HEK293T (cell line): ENCODE measurements at regions not wholly inside any gene's neighbourhood (a gene's known extent, or its start where the extent isn't known, plus 50 kb on each side); places are given as distances from the start of the nearest gene placed in this dataset.

ENCODE experiments used
- CTCF ChIA-PET: fragments of 350-600 bp; formaldehyde crosslinking; extraction: SDS; loops from one replicate; lab custom pipeline; 2021; ENCODE audit warnings: antibody characterized with exemption, inconsistent platforms; lab: Yijun Ruan, JAX
- POLR2A ChIA-PET: fragments of 350-600 bp; formaldehyde crosslinking; extraction: SDS; loops from one replicate; lab custom pipeline; 2020; ENCODE audit warnings: antibody characterized with exemption, inconsistent platforms; lab: Yijun Ruan, JAX
- DNase-seq: peaks from one replicate; pipeline ENCODE4 v3.0.0; 2012; ENCODE audit warnings: mixed read lengths; ENCODE audit errors: extremely low spot score
- ARNT ChIP-seq: fragments of 450-650 bp; IDR thresholded peaks from 2 replicates; pipeline ENCODE4 v1.6.1; 2017; ENCODE audit warnings: mild to moderate bottlenecking
- BHLHE40 ChIP-seq: fragments of 450-650 bp; IDR thresholded peaks from 2 replicates; pipeline ENCODE4 v1.6.1; 2016; ENCODE audit warnings: mild to moderate bottlenecking, moderate library complexity, borderline replicate concordance
- CTBP1 ChIP-seq: fragments of 450-650 bp; IDR thresholded peaks from 2 replicates; pipeline ENCODE4 v1.6.1; 2016; ENCODE audit warnings: borderline replicate concordance
- ELF4 ChIP-seq: fragments of 450-650 bp; IDR thresholded peaks from 2 replicates; pipeline ENCODE4 v1.6.1; 2017; ENCODE audit warnings: antibody characterized with exemption
- FOXA1 ChIP-seq: fragments of 450-650 bp; IDR thresholded peaks from 2 replicates; pipeline ENCODE4 v1.6.1; 2016; ENCODE audit warnings: mild to moderate bottlenecking
- FOXK2 ChIP-seq: fragments of 450-650 bp; IDR thresholded peaks from 2 replicates; pipeline ENCODE4 v1.6.1; 2016; ENCODE audit warnings: mild to moderate bottlenecking
- FOXM1 ChIP-seq: fragments of 450-650 bp; IDR thresholded peaks from 2 replicates; pipeline ENCODE4 v1.6.1; 2017; ENCODE audit warnings: mild to moderate bottlenecking, borderline replicate concordance
- HDGF ChIP-seq: fragments of 450-650 bp; IDR thresholded peaks from 2 replicates; pipeline ENCODE4 v1.6.1; 2017; ENCODE audit warnings: antibody characterized with exemption, borderline replicate concordance
- L3MBTL2 ChIP-seq: fragments of 450-650 bp; conservative IDR thresholded peaks from 2 replicates; pipeline ENCODE4 v1.6.1; 2016; ENCODE audit warnings: mild to moderate bottlenecking
- LEF1 ChIP-seq: fragments of 450-650 bp; IDR thresholded peaks from 2 replicates; pipeline ENCODE4 v1.6.1; 2017; ENCODE audit warnings: mild to moderate bottlenecking, borderline replicate concordance
- NFRKB ChIP-seq: fragments of 450-650 bp; IDR thresholded peaks from 2 replicates; pipeline ENCODE4 v1.6.1; 2016; ENCODE audit warnings: mild to moderate bottlenecking, moderate library complexity
- SP1 ChIP-seq: fragments of 450-650 bp; IDR thresholded peaks from 2 replicates; pipeline ENCODE4 v1.6.1; 2017
- SUZ12 ChIP-seq: fragments of 450-650 bp; IDR thresholded peaks from 2 replicates; pipeline ENCODE4 v1.6.1; 2016; ENCODE audit warnings: mild to moderate bottlenecking
- TARDBP ChIP-seq: fragments of 450-650 bp; IDR thresholded peaks from 2 replicates; pipeline ENCODE4 v1.6.1; 2016
- ZNF384 ChIP-seq: fragments of 450-650 bp; IDR thresholded peaks from 2 replicates; pipeline ENCODE4 v1.6.1; 2016
- TF ChIP-seq, protein P1 (sequence below): fragments of 450-650 bp; IDR thresholded peaks from 2 replicates; pipeline ENCODE4 v1.6.1; 2016

DNA sequence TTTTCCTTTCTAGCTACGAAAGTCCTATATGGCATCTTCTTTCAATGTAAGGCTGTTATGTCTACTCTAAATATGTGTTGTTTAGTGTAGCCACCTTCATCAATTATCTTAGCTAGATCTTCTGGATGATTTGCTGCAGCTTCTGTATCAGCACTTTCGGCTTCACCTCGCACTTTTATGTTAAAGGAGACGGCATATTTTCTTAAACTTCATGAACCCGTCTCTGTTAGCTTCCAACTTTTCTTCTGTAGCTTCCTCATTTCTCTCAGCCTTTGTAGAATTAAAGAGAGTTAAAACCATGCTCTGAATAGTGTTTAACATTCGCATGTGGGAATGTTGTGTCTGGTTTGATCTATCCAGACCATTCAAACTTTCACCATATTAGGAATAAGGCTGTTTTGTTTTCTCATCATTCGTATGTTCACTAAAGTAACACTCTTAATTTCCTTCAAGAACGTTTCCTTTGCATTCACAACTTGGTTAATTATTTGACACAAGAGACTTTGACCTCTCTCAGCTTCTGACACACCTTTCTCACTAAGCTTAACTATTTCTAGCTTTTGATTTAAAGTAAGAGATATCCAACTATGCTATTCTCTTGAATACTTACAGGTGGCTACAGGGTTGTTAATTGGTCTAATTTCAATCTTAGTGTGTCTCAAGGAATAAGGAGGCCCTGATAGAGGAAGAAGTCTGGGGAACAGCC lies 476.8 kb downstream of the GABRG1 start:
- DNase-seq = no peak
- TF ChIP-seq FOXA1 = no peak
- no peak for TF ChIP-seq HDGF
- no peak for TF ChIP-seq CTBP1
- TF ChIP-seq FOXM1 = no peak
- TF ChIP-seq SUZ12 = no peak
- TF ChIP-seq ARNT = no peak
- no peak for TF ChIP-seq TARDBP
- no peak for TF ChIP-seq FOXK2
- no peak for TF ChIP-seq L3MBTL2
- no peak for TF ChIP-seq LEF1
- TF ChIP-seq, protein P1, sequence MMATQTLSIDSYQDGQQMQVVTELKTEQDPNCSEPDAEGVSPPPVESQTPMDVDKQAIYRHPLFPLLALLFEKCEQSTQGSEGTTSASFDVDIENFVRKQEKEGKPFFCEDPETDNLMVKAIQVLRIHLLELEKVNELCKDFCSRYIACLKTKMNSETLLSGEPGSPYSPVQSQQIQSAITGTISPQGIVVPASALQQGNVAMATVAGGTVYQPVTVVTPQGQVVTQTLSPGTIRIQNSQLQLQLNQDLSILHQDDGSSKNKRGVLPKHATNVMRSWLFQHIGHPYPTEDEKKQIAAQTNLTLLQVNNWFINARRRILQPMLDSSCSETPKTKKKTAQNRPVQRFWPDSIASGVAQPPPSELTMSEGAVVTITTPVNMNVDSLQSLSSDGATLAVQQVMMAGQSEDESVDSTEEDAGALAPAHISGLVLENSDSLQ = no peak
- TF ChIP-seq ZNF384 = no peak
- TF ChIP-seq SP1 = no peak
- no peak for TF ChIP-seq ELF4
- TF ChIP-seq NFRKB = no peak
- POLR2A ChIA-PET = no interaction called here
- CTCF ChIA-PET = no interaction called here

DNA sequence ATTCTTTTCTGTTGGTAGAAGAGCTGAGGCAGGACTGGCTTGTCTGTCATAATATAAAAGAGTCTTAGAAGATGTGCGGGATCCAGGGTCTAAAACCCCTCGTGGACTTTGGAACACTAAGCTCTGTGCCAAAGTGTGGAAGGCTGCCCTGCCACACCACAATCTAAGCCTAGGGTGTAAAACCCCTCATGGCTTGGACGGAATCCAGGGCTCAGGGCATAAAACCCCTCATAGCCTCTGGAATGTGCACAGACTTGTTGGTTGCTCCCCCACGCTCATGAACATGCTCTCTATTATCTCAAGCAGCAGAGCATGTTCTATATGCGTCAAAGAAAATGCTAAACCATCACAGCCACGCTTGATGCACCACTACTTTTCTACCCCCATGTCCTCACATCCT lies 483.6 kb downstream of the GABRG1 start:
- ChIA-PET POLR2A (no interaction called here), CTCF (no interaction called here)
- DNase-seq = no peak
- TF ChIP-seq SP1 = no peak
- TF ChIP-seq FOXA1 = no peak
- TF ChIP-seq LEF1 = no peak
- TF ChIP-seq HDGF = no peak
- TF ChIP-seq TARDBP = no peak
- TF ChIP-seq ELF4 = no peak
- TF ChIP-seq FOXM1 = no peak
- TF ChIP-seq, protein P1 = no peak
- no peak for TF ChIP-seq ZNF384
- no peak for TF ChIP-seq NFRKB
- TF ChIP-seq L3MBTL2 = no peak
- no peak for TF ChIP-seq SUZ12
- TF ChIP-seq ARNT = no peak
- TF ChIP-seq FOXK2 = no peak

DNA sequence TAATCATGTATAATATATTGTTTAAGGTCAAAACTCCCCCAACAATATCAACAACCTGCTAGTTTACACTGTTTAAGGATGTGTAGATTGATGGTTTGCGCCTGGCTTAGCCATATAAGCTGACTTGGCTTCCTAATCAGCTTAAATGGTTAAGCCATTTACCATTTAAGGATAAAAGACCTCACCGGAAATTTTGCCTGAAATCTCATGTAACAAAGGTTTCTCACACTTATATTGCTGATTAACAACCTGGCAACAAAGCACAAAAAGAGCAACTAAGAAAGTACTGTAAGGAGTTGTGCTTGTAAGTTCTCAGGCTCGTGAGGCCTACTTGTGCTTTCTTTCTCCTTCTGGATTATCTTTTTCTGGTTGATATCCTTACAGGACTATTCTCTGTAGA lies 485.2 kb downstream of the GABRG1 start:
- POLR2A ChIA-PET = no interaction called here
- DNase-seq = no peak
- TF ChIP-seq NFRKB = no peak
- no peak for TF ChIP-seq FOXM1
- TF ChIP-seq ZNF384 = no peak
- TF ChIP-seq TARDBP = no peak
- no peak for TF ChIP-seq SUZ12
- no peak for TF ChIP-seq HDGF
- TF ChIP-seq, protein P1 = no peak
- TF ChIP-seq FOXA1 = no peak
- TF ChIP-seq FOXK2 = no peak
- TF ChIP-seq L3MBTL2 = no peak
- TF ChIP-seq LEF1 = no peak
- no peak for TF ChIP-seq CTBP1
- TF ChIP-seq ELF4 = no peak
- no peak for TF ChIP-seq SP1
- no peak for TF ChIP-seq BHLHE40
- TF ChIP-seq ARNT = no peak
- CTCF ChIA-PET = no interaction called here

DNA sequence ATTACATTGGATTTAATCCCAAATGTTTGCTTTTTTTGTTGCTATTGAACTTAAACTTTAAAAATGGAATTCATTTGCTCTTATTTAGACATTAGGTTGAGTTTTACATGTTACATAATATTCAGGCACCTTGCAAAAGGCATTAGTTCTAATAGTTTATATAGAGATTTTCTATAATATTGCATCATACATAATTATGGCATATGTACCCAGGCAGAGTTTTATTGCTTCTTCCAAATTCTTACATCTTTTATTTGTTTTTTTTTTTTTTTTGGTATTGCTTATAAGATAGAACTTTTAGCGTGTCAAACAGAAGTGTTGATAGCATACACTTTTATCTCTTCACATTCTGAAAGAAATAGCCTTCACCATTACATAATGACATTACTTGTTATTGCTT lies 487.7 kb downstream of the GABRG1 start:
- ChIA-PET CTCF (no interaction called here), POLR2A (no interaction called here)
- no peak for DNase-seq
- TF ChIP-seq L3MBTL2 (no peak), SP1 (no peak), FOXK2 (no peak)

DNA sequence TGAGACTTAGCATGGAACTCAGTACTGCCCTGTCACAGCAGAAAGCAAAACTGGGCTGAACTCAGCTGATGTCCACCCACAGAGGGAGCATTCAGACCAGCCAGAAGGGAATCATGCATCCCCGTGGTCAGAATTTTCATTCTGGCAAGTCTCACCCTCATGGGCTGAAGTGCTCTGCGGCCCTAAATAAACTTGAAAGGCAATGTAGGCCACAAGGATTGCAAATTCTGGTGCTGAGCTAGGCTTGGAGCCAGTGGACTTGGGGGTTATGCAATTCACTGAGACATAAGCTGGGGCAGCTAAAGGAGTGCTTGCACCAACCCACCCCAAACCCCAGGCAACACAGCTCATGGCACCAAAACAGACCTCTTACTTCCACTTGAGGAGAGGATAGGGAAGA lies 494.1 kb downstream of the GABRG1 start:
- no peak for DNase-seq
- CTCF ChIA-PET = no interaction called here
- TF ChIP-seq NFRKB (no peak), BHLHE40 (no peak), SP1 (no peak), FOXK2 (no peak), L3MBTL2 (no peak), ZNF384 (no peak), LEF1 (no peak), ARNT (no peak), ELF4 (no peak), SUZ12 (no peak), HDGF (no peak), FOXM1 (no peak), TARDBP (no peak), FOXA1 (no peak), CTBP1 (no peak)
- TF ChIP-seq, protein P1 = no peak
- POLR2A ChIA-PET = no interaction called here
